H1 (cell line): ENCODE measurements at regions not wholly inside any gene's neighbourhood (a gene's known extent, or its start where the extent isn't known, plus 50 kb on each side); places are given as distances from the start of the nearest gene placed in this dataset.

Source experiments
- ATF2 ChIP-seq: IDR thresholded peaks from 2 replicates; pipeline ENCODE4 v1.6.1; 2012; ENCODE audit warnings: low read length, inconsistent platforms
- GABPA ChIP-seq: IDR thresholded peaks from 2 replicates; pipeline ENCODE4 v1.6.1; 2011; ENCODE audit warnings: mild to moderate bottlenecking, low read length, moderate library complexity, borderline replicate concordance; ENCODE audit not compliant: insufficient read depth

GRCh38 chr1:34272152-34272551, 95.4 kb downstream of the C1orf94 start (continued):
- TF ChIP-seq ATF2: no peak
- TF ChIP-seq GABPA: no peak
